GM19328 (cell line): ENCODE measurements at regions not wholly inside any gene's neighbourhood (a gene's known extent, or its start where the extent isn't known, plus 50 kb on each side); places are given as distances from the start of the nearest gene placed in this dataset.

Experiments used
- ATAC-seq: cut with Tn5 transposase; IDR thresholded peaks from one replicate; pipeline ENCODE4 v1.9.1; 2021; ENCODE audit warnings: mild to moderate bottlenecking, moderate library complexity; ENCODE audit not compliant: unreplicated experiment

DNA sequence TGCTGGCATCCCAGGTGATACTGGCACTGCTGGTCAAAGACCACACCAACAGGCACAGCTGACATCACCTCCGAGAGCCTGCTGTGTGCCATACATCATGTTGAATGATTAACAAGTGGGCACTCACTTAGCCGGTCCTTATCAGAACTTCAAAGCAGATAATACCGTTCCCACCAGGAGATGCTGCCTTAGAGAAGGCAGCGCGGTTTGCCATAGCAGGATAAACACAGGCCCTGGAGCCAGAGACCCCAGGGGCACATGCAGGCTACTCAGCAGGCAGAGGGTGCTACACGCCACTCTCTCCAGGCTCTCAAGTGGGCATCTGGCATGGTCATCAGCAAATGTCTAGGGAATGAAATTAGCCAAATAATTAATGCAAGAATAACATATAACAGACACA lies 86.5 kb upstream of the CST7 start:
- no peak for ATAC-seq

DNA sequence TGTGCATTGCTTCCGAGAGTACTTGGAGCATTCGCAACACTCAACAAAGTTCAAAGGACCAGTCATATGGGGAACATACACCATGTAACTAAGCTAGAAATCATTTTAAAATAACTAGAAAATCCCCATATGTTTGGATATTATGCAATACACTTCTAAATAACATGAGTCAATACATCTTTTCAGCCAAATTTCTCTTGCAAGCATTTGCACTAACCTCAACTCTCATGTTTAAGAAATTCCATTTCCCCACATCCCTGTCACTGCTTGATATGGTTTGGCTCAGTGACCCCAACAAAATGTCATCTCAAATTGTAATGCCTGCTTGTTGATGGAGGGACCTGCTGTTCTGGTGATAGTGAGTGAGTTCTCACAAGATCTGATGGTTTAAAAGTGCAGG lies 85.7 kb upstream of the CST7 start:
- no peak for ATAC-seq

DNA sequence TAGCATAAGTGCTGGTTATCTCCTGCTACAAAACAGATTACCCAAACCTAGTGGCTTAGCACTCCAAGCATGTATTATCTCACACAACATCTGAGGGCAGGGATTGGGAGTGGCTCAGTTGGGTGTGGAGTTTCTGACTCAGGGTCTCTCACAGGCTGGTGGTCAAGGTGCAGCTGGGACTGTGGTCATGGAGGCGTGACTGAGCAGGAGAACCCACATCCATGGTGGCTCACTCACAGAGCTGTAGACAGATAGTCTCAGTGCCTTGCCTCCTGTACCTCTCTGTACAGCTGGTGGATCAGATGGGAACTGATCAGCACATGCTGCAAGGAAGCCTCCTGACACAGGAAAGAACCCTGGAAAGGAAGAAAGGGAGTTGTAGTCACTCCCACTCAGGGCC lies 83.1 kb upstream of the CST7 start:
- no peak for ATAC-seq

DNA sequence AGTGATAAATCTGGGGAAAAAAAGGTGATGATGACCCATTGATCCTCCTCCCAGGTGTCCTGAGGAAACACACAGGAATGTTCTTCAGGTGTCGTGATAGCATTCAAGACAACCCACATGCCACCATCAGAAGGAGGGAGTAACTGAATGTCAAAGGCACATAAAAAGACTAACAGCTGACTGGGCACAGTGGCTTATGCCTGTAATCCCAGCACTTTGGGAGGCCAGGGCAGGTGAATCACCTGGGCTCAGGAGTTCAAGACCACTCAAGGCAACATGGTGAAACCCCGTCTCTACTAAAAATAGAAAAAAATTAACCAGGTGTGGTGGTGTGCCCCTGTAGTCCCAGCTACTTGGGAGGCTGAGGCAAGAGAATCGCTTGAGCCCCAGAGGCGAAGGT lies 82.3 kb upstream of the CST7 start:
- ATAC-seq, result no peak

DNA sequence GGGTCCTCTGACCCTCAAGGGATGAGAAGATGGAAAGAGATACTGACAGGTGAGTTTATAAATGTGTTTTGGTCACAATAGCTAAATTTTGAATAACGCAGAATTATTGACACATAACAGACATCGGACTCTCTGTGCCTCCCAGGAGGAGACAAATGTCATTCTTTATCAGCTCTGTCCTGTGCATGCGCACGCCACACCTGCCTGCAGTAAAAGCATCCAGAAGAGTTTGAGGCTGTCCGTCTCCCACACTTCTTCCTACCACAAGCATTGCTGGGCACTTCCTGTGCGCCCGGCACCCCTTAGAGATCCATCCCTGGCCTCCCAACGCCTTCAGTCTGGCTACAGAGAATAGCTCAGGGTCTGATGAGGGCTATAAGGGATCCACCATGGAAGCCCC lies 81.5 kb upstream of the CST7 start:
- no peak for ATAC-seq

DNA sequence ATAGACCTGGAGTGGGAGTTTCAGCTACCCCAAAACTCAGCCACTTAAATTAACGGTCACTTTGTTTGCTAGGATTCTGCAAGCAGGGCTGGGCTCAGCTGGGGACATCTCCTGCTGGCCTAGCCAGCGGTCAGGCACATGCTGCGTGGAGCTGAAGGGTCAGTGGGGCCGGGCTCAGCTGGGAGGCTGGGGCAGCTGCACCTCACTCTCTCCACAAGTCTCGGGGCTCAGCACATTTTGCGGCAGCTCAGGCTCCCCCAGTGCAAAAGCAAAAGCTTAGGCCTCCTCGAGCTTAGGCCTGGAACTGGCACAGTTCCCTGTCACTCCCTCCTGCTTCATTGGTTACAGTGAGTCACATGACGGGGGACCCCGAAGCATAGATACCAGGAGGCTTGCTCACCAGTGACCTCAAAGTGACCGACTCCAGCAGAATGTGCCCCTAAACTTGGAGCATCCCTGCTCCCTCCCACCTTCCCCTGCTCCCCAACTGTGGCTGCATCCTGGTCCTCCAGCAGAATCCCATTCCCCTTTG lies 80.6 kb upstream of the CST7 start:
- ATAC-seq, result no peak

DNA sequence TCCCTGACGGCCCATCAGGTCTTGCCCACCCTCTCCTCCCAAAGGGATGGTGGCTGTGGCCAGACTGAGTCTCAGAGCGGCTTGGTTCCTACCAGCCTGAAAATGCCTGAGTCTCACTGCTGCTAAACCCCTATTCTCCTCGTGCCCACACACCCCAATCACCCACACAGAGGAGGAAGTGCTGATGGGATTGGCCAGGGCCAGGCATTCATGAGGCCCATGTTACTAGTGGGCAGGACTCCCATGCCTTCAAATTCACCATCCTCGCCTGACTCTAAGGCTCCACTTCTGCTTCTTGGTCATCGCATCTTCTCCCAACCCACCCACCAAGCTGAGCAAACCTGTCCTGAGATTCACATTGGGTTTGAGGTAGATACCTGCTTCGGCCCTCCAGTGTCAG lies 80.1 kb upstream of the CST7 start:
- ATAC-seq, result no peak

DNA sequence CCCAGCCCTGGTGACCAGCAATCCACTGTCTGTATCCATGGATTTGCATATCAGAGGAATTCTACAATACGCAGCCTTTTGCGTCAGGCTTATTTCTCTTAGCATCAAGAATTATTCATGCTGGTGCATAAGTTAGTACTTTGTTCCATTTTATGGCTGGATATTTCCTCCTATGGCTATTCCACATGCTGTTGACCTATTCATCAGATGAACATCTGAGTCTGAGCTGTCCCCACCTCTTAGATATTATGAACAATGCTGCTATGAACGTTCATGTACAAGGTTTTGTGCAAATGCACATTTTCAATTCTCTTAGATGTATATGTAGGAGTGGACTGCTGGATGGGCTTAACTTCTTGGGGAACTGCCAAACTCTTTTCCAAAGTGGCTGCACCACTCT lies 79.0 kb upstream of the CST7 start:
- no peak for ATAC-seq

DNA sequence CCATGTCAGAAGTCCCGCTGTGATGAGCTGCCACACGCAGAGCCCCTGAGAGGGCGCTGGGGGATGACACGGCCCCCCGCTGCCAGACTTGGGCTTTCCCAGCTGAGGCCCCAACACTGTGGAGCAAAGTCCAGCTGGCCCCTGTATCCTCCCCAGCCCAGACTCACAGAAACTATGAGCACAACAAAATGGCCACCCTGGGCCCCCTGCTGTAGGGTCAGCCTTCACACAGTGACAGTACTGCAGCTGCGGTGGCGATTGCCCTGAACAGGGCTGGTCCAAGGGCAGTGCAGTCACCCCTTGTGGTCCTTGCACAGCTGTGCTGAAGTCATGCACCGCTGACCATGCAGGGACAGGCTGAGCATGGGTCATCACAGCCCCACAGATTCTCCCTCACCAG lies 78.2 kb upstream of the CST7 start:
- no peak for ATAC-seq

DNA sequence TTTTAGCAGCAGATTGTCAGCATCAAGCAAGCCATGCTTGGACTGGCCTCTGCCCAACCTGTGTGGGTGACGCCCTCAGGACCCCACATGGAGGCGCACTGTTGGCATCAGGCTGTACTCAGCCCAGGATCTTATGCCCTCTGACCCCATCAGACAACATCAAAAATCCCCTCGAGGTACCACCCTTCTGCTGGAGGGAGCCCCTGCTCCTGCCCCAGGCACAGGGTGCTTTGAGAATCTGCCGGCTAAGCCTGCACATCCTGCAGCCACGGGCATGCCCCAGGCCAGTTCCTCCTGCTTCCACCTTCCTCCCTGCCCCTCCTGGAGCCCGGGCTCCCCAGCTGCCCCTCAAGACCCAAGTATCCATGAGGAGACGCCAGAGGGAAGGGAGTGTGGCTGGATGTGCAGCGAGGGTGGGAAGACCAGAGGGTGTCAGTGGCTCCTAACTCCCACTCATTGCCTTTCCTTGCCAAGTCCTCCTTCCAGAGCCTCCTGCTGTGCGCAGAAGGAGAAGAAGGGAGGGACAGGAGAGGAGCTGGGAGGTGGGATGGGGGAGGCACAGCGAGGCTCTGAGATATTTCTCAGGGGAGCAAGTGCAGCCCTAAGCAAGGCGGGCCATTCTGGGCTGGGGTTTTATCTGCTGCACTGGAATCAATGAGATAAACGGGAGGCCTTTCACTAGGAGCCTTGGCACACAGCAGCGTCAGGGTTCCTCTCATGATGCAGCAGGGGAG lies 77.4 kb upstream of the CST7 start:
- no peak for ATAC-seq

DNA sequence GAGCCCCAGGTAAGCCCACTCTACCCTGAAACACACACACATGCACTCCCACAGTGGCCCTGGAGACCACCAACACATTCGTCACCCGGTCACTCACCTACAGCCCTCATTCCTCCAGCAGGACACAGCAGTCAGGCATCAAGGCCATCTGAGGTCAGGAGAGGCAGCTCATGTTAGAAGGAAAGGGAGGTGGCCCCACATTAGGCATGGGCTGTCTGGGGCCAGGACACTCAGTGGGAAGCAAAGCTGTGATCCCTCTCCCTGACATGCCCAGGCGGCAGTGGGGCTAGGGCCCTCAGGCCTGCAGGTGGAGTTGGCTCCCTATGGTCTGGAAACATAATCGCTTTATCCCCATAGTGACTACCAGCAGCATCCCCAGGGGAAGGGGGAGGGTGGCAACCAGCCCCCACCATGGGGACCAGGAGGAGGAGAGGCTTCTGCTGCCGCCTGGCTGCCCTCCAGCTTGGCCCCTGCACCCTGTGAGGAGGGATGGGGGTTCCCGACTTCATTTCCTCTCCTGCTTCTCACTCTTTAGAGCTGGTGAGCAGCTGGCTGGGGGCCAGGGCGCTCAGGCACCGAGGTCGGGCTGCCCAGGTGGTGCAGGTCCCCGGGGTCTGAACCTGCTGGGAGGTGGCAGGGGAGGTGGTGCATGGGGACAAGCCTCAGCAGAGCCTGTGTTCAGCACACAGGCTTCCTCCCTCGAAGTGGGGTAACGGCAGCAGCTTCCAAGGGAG lies 76.6 kb upstream of the CST7 start:
- ATAC-seq, result no peak

DNA sequence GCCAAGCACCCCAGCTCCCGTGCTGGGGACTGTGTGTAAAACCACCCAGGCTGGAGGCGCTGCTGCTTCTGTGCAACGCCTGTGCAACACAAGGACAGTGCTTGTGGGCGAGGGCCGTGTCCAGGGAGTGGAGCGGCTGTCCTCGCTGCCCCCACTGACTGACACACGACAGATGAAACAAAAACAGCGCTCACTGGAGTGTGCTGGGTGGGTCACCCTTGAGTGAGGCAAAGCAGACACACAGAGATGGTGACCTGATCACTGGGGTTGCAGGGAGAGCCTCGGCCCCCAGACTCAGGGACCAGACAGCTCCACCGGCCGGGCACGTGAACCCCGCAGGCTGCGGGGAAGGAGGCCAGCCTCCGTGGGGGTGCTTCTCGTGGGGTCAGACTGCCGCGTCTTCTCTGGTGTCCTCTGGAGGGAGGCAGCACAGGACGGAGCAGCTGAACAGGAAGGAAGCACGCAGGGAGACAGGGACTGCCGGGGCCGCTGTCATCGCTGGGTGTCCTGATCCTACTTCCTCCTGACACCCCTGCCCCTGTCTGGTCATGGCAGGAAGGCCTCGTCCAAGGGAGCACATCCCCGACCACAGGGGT lies 75.9 kb upstream of the CST7 start:
- ATAC-seq, result no peak

DNA sequence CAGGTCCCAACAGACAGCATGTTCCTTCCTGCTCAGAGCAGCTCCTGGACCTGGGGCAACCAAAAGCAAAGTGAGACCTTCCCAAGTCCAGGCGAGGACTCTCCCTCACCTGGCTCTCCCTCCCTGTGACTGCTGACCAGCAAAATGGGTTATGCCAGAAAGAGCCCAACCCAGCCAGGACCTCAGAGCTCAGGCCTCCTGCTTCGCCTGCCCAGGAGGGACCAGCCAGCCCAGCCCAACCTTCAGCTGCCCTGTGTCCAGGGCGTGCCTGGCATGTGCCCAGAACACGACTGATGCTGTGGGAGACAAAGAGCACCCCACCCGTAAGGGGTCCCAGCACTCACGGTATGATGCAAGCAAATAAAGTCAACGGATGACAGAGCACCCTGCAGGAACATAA lies 74.0 kb upstream of the CST7 start:
- no peak for ATAC-seq

DNA sequence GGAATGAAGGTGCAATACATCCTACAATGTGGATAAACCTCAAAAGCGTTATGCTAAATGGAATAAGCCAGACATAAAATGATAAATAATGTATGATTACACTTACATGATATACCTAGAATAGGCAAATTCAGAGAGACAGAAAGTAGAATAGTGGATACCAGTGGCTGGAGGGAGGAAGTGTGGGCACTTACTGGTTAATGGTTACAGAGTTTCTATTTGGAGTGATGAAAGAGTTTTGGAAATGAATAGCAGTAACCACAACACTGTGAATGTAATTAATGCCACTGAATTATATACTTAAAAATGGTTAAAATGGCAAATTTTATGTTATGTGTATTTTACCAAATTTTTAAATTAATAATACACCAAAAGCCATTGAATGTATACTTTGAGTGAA lies 71.4 kb upstream of the CST7 start:
- ATAC-seq, result no peak

DNA sequence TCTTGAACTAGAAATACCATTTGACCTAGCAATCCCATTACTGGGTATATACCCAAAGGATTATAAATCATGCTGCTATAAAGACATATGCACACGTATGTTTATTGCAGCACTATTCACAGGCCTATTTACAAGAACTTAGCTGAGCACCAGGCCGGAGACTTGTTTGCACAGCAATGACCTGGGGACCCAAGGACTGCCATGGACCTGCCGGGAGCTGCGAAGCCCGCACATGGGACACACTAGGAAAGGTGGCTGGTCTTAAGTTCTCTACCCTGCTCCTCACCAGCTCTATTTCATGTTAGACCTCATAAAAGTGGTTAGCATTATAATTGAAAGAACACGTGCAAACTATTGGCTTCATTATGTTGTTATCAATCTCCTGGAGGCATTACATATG lies 70.4 kb upstream of the CST7 start:
- no peak for ATAC-seq

DNA sequence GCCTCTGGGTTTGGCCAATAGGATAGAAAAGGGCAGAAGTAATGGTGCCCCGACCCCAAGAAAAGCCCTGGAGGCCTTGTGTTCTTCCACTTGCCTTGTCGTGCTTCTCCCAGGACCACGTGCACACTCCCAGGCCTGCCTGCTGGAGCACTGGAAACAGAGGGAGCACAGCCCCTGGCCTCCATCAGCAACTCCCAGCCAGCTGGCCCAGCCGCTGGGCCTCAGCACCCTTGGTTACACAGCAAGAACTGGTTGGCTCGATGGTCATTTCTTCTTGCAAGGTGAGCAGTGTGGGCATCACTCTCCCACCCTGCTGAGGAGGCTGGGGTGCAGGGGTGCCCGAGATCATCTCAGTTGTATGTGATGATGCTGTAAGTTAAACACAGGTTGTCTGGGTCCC lies 69.2 kb upstream of the CST7 start:
- no peak for ATAC-seq

DNA sequence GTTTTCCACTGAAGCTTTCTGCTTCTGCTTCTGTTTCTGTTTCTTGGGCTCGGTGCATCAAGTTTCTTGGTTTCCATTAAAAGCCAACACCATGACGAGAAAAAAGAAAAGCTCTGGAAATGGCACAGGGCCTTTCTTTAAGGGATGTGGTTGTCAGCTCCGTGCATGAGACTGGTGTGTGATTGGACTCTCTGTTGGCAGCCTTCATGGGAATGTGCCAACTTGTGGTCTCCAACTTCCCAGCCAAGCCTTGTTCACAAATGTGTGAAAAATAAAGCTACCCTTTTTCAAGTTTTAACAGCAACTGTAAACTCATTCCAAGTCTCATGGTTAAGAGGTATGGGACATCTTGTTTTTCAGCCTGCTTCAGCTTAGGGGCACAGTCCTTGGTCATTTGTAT lies 68.7 kb upstream of the CST7 start:
- no peak for ATAC-seq

DNA sequence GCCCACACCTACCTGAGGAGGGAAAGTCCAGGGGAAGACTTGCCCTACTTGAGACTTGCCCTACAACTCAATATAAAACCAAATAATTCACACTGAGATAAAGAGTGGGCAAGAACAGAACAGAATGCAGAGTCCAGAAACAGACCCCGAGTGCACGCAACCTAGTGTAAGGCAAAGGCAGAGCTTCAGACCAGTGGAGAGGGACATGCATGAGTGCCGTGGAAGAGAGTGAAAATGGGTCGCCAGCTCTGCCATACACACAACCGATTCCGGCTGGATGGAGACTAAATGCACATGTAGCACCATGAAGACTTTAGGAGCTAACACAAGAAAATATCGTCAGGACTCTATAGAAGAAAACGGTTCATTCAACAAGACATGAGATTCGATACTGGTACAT lies 58.8 kb upstream of the CST7 start:
- ATAC-seq, result no peak

DNA sequence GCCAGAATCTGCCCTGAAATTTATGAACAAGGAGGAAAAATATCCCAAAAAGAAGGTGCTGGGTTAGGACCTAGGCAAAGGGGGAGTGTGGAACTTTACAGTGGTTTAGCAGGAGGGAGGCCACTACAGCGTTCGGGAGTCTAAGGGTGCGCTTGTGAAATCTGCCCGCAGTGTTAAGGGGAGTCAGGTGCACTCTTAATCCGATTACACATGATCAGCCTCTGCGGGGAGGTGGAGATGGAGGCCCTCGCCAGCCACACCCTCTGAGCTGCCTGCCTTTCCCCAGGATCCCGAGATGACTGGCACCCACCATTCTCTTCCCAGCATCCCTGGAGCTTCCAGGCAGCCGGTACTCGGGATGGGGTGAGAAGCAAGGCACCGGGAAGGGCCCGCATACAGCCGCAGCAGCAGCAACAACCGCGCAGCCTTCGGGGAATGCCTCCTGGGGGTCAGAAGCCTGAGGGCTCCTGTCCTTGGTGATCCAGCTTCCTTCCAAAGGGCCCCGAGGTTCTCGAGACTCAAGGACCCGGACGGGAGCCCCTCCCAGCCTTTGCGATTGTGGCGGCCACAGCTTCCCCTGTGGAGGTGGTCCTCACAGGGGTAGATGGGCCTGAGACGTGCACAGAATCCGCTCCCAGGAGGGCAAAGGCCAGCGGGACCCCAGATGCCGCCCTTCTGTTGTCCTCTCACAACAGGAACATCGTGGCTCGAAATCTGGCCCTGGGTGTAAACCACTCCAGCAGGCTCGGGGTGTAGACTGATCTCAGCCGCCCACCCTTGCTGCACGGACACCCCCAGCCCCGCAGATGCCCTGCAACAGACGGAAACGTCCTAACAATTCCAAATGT lies 57.3 kb upstream of the CST7 start:
- no peak for ATAC-seq

DNA sequence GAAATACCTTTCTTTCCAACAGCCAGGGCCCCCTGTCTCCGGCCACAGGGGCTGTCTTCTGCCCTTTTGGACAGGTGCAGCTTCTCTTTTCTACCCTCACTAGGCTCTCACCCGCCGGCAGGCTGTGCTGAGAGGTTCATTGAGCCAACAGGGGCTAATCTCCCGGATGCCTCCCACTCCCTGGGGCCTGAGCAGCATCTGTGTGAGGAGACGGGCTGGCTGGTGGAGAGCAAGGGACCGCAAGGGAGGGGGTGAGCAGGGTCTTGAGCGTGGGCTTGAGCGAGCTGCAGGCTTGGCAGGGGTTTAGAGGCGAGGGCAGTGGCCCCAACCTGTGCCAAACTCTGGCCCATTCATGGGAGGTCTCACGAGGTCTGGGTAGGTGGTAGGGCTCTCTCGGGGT lies 56.5 kb upstream of the CST7 start:
- no peak for ATAC-seq

DNA sequence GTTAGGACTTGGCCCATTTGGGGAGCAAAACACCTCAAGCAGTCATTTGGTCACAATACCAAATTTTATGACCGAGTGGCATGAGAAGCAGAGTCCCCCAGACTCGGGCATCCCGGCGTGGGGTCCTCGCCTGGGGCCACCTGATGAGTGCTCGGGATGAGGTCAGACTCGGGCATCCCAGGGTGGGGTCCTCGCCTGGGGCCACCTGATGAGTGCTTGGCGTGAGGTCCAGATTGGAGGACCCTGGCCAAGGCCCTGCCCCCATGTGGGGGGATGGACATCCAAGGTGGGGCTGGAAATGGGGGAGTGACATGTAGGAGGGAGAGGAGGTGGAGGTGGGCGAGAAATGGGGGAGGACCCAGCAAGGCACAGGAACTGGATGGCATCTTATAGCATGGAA lies 56.1 kb upstream of the CST7 start:
- ATAC-seq, result no peak
